ENCODE measurements at regions not wholly inside any gene's neighbourhood (a gene's known extent, or its start where the extent isn't known, plus 50 kb on each side); places are given as distances from the start of the nearest gene placed in this dataset.

GRCh38 chr4:83839615-83840014, 303.7 kb downstream of the GPAT3 start:
- TF ChIP-seq CTCF (IDR thresholded peaks at IDR 0.05) = no peak
- TF ChIP-seq POLR2AphosphoS5 (IDR thresholded peaks at IDR 0.05; ENCODE audit: insufficient read depth in 1 of 2, low read depth in 1 of 2) = no peak

Measured in vagina (tissue), 2 donors.